GM18873 (cell line): ENCODE measurements at regions not wholly inside any gene's neighbourhood (a gene's known extent, or its start where the extent isn't known, plus 50 kb on each side); places are given as distances from the start of the nearest gene placed in this dataset.
A peak's percentile ranks its signal among the peaks of the same experiment; 100 is the strongest.
"Not testable (repeated sequence)": the region's sequence is repeated elsewhere in the genome, so short reads cannot be mapped to it uniquely, and the experiment has no call there.

ENCODE experiments used
- ATAC-seq: cut with Tn5 transposase; IDR thresholded peaks from one replicate; pipeline ENCODE4 v1.9.1; 2021; ENCODE audit warnings: mild to moderate bottlenecking, moderate library complexity, moderate number of reproducible peaks; ENCODE audit not compliant: unreplicated experiment, low FRiP score

DNA sequence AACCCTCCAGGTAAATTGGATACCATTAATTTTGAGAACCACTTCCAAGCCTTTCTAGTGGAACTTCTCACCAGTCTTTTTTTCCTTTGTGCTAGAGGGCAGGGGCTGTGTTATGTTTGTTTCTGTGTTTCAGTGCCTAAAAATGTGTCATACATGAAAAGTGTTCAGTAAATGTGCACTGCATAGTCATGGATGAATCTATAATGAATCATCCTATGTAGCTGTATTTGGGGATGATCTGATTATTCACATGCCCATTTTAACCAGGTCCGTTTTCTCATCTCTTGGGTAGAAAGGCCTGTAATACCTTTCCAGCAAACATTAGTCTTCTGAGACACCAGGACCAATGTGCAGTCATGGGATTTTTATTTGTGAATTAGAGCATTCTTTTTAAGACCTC lies 583.0 kb upstream of the GOLIM4 start:
- ATAC-seq, result no peak

DNA sequence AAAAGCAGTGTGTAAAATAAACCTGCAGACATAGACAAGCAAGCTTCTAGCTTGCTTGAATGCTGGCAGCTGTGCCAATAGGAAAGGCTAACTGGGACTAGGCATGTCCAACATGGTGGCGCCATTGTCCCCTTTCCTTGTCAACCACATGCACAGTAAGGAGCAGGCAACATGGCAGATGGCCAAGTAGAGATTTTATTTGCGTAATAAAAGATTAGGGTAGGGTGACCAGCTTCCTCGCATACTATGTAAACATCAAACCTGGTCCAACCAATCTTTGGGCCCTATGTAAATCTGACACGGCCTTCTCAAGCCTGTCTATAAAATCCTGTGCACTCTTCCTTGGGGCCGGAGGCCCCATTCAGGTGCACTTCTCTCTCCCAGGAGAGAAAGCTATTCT lies 575.4 kb upstream of the GOLIM4 start:
- no peak for ATAC-seq

DNA sequence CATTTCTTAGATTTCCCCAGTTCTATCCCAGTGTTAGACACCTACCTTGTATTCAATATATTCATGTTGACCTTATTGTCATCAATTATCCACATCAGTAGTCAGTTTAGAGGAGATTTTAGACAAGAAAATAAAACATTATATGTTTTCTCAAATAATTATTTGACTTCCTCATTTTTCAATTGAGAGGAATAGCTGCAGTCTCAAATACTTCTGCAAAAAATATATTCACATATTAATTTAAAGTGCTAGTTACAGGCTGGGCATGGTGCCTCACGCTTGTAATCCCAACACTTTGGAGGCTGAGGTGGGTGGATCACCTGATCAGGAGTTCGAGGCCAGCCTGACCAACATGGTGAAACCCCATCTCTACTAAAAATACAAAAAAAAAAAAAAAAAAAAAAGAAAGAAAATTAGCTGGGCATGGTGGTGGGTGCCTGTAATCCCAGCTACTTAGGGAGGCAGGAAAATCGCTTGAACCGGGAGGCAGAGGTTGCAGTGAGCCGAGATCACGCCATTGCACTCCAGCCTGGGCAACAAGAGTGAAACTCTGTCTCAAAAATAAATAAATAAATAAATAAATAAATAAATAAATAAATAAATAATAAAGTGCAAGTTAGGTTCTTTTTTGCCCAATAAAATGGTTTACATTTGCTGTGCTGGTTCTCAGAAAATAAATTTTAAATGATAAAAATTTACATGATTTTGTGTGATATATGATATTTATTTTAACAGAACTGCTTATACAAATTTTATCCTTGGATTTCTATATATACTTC lies 565.3 kb upstream of the GOLIM4 start:
- not testable (repeated sequence) for ATAC-seq

DNA sequence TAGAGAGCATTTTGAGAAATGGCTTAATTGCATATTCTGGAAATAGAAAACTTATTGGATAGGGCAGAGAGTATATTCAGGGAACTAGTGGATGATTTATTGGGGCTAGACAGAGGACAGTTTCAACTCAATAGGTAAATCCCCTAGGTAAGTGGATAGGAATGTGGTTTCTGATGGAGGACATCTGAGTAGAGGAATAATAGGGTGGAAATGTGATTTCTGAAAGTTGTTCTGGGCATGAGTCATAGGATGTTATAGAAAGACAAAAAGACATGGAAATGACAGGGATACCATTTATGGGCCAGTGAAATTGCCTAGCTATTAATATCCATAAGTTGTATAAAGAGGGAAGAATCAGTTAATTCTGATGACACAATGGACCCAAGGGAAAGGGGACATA lies 563.3 kb upstream of the GOLIM4 start:
- no peak for ATAC-seq

DNA sequence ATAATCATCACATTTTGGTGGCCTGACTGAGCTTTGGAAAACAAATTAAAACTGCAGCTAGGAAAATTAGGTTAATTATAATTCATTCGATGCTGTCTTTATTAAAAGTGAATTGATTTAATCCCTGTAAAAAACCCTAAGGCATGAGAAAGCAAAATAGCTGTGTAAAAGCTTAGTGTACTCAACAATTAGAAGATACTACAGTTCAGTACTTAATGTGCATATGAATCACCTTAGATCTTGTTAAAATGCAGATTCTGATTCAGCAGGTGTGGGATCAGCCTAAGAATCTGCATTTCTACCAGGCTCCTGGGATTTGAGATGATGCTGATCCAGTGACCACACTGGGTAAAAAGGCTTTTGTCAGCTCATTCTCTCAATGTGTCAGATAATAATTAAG lies 559.9 kb upstream of the GOLIM4 start:
- ATAC-seq, result no peak

DNA sequence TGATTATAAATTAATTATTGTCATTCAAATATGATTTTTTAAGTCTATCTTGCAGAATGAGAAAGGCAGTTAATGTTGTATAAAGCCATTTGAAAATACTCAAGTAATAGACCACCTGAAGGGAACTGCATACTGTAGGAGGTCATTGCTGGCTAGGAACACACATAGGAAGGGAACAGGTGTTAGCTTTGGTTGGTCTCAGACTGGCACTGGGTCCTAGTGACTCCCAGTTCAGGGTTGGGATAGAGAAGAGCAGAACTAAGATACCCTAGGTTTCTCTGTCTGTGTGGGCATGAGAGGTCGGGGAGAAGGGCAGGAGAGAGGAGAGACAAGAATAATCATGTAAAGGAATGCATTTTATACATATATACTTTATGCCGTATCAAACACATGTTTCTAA lies 559.0 kb upstream of the GOLIM4 start:
- ATAC-seq, result no peak

DNA sequence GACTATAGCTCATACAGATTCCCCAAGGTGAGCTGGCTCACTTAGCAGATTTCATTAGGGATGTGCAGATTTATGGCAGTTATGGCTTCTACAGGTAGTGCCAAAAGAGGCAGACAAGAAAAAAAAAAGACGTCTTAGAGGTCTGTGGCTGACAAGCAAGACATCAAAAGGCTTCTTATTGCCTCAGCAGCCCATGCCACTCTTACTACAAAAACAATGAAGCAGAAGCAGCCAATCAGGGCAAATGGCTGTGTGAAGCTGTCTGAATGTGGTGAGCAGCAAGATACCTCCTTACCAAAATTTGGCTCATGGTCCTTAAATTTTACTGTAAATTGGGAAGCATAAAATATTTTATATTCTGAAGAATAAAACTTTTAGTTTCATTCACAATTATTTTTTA lies 557.5 kb upstream of the GOLIM4 start:
- ATAC-seq, result no peak

DNA sequence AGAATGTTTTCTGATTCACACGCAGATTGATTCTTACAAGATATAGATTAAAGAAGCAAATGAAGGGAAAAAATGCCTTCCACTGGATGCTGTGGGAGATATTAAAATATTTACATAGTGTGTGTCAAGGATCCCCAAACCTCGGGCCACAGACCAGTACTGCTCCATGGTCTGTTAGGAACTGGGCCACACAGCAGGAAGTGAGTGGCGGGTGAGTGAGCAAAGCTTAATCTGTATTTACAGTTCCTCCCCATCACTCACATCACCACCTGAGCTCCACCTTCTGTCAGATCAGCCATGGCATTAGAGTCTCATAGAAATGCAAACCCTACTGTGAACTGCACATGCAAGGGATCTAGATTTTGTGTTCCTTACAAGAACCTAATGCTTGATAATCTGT lies 552.6 kb upstream of the GOLIM4 start:
- ATAC-seq, result no peak

DNA sequence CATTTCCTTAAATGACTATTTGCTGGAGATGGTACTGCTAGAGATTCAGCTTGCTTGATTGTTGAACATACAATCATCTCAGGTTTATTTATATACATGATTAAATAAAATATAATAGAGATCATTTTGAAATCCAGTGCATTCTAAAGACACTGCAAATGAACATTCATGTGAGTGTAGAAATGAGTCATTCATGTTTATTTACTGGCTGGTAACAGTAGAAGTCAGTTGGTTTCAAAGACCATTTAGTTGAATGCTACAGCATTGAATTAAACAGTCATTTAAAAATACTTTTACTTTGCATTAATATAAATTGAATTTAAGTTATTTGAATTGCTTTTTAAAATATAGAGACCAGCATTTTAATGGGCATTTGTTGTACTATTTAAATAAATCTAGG lies 551.9 kb upstream of the GOLIM4 start:
- no peak for ATAC-seq

DNA sequence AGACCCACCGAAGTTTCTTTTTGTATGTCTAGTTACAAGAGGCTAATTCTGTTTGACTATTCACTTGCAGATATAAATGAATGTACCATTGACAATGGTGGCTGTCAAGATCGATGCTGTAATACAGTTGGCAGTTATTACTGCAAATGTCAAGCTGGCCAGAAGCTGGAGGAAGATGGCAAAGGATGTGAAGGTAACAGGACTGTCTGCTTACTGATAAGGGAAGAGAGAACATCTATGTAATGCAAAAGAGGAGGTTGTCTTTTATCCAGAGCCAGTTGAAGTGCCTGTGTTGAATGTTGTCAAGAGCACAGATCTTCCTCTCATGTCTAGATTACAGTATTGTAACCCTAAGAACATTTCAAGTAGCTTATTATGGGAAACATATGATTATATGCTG lies 549.5 kb upstream of the GOLIM4 start:
- no peak for ATAC-seq

DNA sequence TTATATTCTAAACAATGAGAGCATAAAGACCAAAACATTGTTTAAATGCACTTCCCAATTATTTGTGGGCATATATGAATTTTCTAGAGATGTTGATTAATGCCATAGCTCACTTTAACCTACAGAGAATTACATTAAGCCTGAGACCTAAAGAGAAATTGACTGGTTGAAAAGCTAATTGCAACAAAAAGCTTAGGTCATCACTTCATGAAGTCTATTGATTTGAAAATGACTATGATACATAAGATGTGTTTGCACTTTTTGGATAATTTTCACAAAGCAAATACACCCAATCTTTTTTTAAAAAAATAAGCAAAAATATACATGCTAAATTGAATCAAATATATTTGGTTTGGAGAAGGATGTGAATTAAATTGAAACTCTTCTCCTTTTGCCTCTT lies 532.8 kb upstream of the GOLIM4 start:
- no peak for ATAC-seq

DNA sequence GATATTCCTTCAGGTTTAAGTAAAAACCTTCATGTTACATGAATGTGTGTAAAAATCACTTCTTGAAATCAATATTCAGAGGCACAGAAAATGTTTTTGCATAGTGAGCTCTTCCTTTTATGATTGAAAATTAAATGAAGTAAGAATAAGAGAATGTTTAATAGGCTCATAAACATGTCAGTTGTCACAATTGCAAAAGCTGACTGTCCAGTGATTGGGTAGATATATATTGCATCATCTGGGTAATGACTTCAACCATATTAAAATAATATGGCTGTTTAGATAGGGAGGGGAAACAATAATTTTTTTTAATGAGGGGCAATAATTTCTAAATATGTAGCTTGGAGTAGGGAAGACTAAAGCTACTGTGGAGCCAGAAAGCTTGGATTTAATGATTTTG lies 529.8 kb upstream of the GOLIM4 start:
- ATAC-seq, result no peak

DNA sequence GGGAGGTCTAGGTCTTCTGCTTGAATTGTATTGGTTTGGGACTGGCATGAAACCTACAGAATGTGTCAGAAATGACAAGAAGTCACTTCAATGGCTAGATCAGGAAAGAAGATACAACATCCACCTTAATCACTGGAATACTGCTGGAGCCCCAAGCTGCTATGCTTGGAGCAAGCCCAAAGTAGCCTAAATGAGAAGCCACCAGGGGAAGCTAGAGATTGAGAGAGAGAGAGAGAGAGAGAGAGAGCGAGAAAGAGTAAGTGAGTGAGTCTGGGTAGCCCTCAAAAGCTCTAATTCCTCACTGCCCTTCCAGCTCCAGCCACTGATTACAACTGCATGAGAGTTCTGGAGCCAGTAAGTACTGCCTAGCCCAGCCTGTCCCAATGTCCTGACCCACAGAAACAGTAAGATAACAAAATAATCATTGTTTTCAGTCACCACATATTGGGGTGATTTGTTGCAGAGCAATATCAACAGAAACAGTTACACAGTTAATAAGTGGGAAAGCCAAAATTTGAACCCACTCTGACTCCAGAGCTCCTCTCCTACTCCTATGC lies 529.2 kb upstream of the GOLIM4 start:
- ATAC-seq, result no peak

DNA sequence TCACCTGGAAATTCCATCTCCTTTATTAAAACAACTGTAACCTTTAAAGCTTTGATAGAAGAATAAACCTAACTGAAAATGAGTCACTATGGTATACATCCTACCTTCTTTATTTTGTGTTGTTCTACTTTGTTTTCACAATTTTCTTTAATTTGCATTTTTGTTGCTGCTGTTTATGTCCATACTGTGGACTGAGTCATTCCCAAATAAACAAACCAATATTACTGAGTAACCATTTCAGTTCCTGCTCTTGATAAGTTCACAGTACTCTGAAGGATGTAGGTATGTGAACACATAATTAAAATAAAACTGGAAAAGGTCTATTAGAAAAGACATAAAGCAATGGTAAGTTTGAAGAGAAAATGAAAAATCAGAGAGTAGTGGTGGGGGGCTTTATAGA lies 528.5 kb upstream of the GOLIM4 start:
- no peak for ATAC-seq

DNA sequence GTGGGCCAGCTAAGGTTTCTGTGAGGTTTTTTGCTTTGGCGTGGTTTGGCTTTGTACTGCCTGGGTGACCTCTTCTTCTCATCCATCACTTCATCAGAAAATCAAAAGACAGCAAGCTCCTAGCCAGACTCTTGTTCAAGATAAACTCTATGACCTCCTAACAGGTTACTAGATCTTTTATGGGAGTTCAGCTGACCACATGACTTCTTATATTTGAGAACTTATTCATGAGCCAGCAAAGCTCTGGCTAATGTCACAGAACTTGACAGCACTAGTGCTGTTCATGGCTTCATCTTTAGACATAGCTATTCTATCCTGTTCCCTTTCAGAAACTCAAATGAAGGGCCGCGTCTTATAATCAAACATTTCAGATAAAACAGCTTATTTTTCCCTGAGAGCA lies 527.1 kb upstream of the GOLIM4 start:
- ATAC-seq, result no peak

DNA sequence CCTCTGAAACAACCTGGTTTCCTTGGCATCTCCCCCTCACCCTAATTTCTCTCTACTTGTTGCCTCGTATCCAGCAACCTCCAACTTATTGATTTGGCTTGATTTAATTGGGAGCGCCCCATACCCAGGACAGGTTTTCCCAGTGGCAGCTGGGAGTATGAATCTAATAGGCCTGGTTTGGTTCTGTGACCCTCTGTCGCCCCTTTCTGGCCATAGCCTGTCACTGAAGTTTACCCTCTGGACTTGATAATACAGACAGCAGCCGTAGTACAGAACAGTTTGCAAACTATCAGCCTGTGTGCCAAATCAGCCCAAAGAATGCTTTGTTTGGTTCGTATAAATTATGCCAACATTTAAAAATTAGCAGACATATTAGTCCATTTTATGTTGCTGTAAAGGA lies 525.1 kb upstream of the GOLIM4 start:
- ATAC-seq, result peak; percentile 50

DNA sequence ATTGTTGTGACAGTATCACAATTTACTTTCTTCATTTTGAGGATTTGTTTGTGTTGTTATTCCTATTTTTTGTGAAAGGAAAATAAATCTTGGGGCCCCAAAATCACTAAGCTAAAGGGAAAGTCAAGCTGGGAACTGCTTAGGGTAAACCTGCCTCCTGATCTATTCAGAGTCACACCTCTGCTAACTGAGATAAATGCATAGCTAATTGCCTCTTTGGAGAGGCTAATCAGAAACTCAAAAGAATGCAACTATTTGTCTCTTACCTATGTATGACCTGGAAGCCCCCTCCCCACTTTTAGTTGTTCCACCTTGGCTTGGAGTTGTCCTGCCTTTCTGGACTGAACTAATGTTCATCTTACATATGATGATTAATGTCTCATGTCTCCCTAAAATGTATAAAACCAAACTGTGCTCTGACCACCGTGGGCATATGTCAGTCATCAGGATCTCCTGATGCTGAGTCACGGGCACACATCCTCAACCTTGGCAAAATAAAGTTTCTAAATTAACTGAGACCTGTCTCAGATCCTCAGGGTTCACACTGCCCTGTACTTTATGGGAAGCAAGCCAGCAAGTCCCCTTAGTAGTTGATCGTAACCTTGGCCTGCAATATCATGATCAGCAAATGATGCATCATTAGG lies 523.2 kb upstream of the GOLIM4 start:
- ATAC-seq, result no peak

DNA sequence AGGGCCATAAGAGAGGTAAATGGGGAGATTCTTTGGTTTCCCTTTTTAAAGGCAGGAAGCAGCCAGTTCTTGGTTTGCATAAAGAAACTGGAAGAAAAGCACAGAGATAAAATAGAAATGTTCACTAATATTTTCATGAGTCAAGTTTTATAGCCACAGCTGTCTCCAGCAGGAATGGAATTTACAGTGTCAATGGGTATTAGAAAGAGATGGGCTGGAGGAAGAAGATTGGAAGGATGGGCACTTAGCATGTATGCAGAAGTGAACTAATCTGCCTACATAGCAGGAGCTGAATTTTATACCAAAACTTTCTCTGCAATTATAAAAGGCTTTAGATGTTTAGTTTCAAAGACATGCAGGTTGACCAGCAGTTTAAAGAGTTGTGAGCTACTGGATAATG lies 521.9 kb upstream of the GOLIM4 start:
- ATAC-seq, result no peak

DNA sequence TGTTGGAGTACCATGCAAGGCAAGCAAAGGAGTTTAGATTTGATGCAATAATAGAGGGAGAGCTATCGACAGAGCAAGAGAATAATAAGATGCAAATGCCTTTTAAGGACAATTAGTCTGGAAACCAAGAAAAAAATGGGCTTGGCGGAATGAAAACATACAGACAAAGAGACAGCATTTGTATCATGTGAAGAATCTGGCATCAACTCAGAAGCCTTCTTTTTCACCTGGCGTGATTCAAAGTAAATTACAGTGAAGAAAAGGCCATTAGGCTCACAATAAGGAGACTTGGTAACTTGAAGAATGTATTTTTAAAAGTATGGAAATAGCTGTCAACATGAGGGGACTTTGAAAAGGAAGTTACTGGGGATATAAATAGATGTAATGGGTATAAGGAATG lies 521.2 kb upstream of the GOLIM4 start:
- ATAC-seq, result no peak

DNA sequence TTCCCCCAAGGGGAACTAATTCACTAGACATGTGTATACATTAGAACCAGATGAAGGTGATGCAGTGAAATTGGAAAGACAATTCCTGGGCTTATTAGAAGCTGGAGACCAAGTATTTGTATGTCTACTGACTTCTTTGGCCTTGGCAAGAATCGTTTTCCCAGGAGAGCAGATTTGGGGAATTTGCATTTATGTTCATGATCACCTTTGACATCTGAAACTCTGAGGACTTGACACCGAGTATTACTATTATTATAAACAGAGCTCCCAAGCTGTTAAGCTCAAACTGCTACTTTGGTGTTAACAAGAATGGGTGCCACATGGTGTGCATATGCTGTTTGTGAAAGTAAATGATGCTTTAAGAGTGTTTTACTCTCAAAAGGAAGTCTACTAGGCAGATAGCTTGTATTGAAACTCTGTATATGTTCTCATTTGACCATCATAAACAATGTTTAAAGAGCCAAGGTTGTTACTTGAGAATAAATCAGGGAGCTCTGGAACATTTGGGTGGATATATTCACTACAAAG lies 519.8 kb upstream of the GOLIM4 start:
- no peak for ATAC-seq

DNA sequence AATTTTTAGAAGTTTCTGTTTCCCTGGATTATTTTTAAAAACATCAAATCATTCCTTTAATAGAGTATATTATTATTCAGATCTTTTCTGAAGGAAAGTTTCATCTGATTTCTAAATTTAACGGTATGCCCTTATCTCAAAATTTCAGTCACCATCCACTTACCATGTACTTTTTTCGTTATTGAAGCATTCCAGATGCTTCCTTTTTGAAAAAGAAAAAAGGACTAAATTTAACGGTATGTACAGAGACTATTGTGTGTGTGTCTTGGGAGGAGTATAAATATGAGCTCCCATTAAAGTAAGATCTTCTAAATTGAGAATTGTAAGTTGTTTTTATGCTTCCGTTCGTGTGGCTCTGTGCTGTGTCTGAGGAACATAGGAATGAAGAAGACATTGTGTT lies 517.4 kb upstream of the GOLIM4 start:
- no peak for ATAC-seq

DNA sequence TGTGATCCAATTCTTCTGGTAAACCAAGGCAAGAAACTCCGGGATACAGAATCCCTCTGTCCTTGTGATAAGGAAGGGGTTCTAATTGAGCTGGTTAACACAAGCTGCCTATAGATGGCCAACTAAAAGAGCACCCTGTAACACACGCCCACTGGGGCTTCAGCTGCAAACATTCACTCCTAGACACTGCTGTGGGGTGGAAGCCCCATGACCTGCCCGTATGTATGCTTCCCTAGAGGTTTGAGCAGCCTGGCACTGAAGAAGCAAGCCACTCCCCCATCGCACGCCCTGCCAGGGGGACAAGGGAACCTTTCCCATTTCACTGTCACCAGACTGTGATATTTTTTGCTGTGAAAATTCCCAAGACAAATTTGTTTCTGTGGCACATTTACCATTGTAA lies 516.9 kb upstream of the GOLIM4 start:
- no peak for ATAC-seq
